NCI-H1105 (cell line): ENCODE measurements at regions not wholly inside any gene's neighbourhood (a gene's known extent, or its start where the extent isn't known, plus 50 kb on each side); places are given as distances from the start of the nearest gene placed in this dataset.

Experiments
- DNase-seq: peaks from one replicate; lab custom pipeline; 2025; lab: John Stamatoyannopoulos, UW

DNA sequence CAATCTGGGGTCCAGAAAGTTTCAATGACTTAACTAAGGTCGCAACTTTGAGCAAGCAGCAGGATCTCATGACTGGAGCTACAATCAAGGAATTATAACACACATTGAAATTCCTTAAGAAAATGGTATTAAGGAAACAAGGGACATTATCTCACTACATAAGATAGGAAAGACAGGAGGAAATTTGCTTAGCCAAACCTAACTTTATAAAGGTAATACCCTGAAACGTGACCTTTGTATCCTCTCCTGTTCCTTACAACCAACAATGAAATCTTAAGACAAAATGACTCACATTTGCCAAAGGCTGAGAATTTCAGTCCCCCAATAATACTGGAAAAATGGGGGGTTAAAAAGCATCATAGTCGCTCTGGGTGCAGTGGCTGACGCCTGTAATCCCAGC is 218.9 kb upstream of the LYZL1 start:
- DNase-seq = no peak

DNA sequence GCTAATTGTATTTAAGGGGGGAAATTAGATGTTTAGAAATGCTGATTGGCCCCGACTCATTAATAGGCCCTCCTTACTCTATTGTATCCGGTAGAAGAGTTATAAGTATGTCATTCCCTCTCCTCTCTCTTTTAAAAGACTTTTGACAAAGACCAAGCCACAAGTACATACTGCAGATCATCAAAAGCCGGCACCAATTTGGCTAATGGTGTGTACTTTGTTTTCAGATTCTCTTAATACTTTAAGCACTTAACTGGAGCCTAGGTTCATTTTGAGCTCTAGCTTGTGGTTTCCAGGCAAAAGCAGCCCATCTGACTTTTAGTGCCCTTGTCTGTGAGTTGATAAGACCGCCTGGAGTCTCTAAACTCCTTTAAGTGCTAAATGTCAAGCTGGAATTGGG is 210.0 kb upstream of the LYZL1 start:
- DNase-seq = peak; percentile 71

DNA sequence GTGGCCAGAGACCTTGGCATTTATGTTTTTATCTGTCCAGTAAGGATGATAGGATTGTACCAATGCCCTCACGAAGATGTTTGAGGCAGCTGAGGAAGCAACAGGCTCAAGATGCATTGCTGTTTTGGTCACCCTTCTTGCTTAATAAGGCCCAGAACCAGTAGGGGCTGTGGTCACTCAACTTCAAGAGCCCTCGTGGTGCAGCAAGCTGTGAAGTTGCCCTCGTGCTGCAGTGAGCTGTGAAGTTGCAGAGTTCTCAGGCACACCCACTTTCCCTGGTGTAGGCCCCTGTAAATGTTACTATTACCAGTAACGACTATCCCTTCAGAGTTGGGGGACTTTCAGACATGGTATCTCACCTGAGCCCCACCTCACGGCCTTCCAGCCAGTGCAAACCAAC is 207.6 kb upstream of the LYZL1 start:
- DNase-seq = no peak

DNA sequence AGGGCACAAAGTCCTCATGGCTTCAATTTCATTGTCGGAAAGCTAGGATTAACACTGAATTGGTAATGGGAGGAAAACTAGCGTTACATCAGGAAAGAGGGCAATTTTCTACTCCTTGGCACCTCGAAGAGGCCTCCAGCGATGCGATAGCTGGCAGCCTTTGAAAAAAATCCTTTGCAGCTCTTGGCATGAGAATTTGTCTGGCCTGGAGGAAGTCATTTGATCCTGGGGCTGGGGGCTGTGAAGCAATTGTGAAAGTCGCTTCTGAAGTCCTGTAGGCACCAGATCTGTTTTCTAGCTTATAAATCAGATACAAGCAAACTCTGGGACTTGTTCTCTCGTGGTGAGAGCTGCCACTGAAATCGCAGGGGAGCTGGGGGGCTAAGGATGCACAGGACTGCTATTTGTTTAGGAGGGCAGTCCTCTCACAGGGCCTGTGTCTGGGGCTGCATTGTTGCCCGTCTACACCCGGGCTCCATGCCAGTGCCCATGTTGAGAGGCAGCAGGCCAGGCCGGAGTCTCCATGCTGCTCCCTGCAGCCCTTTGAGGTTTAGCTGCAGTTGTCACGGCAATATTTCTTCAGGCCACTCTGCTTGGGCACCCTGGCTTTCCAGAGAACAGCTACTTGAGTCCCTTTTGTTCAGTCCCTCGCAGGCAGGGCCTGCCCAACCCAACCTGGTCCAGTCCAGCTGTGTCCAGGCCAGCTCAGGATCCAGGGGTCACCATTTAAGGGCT is 206.8 kb upstream of the LYZL1 start:
- DNase-seq = no peak

DNA sequence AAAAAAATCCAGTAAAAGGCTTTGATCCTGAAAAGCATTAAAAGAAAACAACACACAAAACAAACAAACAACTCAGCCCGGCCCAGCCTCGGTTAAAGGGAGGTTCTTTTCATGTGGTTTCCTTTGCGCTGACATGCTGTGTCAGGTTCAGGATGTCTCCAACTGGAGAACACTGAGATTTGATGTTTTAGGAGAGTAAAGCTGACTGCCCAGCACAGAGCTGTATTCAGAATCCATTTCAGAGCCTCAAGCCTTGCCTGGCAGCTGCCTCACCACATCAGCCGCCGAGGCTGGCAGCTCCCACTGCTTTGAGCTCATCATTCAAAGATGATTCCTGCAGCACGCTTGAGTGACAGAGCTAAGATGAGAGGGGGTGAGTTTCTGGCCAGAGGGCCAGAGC is 205.8 kb upstream of the LYZL1 start:
- DNase-seq = no peak

DNA sequence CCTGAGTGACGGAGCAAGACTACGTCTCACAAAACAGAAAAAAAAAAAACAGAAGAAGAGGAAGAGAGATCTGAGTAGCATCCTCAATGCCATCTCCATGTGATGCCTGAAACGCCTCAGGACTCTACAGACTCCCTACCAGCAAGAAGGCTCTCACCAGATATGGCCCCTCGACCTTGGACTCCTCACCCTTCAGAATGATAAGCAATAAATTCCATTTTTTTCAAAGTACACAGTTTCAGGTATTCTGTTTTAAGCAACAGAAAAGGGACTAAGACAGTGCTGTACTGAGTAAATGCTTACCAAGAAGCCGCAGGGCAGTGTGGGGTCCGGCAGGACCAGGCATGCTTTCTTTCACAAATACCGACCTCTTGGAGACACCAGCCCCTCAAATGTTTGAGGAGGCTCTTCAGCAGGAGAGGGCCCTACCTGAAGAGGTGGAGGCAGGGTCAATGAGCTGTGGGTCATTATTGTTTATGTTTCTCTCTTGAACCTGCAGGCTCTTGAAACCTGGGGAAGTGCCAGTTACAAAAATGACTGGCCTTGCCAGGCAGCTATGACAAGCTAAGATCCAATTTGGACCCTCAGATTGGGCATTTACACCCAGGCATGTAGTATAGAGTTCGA is 204.1 kb upstream of the LYZL1 start:
- DNase-seq = no peak

DNA sequence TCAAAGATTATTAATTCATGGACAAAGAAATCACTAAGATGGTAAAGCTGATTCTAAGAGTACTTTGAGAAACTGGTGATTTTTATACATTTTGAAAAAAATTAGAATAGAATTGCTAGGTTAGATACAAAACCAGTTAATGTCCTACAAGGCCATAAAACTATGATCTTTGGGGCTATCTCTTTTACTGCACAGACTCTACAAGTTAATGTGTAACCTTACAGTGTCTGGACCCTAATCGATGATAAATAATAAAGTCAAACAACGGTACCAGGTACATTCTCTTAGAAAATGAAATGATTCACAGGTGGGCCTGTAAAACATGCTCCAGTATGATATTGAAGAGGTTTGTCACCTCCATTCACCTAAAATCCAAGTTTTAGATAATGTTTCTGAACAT is 199.8 kb upstream of the LYZL1 start:
- DNase-seq = no peak

DNA sequence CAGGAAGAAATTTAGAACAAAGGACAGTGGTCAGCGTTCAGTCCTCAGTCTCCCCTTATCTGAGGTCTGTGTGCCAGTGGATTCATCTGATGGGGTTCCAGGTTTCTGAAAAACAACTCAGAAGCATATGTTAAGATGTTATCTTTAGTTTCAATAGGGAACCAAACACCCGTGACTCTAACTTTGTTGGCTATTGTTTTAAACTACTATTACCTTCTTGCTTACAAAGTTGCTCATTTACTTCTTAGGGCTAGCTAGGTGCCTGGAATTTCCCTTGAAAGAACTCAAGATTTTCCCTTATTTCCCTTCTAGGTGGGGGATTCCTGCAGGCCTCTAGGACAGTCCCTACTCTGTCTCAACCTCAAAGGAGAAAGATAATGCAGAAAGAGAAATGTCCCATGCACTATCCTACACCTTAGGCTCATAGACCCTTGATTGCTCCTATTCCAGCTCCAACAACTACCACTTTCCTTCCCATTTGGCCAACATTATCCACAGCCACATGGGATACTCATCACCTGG is 192.5 kb upstream of the LYZL1 start:
- DNase-seq = no peak

DNA sequence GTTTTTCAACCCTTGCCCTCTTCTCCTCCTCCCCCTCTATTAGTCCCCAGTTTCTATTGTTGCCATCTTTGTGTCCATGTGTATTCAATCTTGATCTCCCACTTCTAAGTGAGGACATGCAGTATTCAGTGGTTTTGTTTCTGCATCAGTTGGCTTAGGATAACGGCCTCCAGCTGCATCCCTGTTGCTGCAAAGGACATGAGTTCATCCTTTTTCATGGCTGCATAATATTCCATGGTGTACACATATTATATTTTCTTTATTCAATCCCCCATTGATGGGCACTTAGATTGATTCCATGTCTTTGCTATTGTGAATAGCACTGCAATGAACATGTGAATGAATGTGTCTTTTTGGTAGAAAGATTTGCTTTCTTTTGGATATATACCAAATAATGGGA is 190.4 kb upstream of the LYZL1 start:
- no peak for DNase-seq

DNA sequence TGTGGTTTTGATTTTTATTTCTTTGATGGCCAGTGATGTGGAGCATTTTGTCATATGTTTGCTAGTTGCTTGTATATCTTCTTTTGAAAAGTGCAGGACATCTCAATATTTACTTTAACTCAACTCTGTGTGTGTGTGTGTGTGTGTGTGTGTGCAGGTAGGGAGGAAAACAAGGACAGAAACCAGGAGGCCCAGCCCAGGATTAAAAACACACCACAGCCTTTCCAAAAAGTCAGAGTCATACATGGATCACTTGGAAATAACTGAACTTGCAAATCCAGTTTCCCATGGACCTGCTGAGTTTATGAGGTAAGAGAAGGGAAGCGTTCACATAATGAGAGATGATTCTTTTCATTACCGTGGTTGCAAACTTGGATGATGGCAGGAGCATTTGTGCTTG is 189.9 kb upstream of the LYZL1 start:
- no peak for DNase-seq

DNA sequence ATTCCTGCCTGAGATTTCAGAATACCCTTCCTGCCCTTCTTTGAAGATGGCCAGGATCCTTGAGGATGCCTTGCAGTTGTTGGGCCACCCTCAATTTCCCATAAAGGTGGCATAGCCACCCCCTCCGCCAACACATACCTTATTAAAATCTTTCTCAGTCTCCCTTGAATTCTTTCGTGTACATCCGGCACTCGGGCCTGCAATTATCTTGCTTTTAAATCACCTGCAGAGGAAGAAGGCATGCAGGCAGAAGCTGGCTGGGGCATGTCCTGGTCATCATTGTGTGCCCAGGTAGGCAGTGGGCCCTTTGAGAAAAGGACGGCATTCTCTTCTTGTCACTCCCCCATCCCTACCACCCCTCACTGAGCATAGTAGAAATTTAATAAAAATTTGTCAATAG is 189.5 kb upstream of the LYZL1 start:
- DNase-seq = no peak

DNA sequence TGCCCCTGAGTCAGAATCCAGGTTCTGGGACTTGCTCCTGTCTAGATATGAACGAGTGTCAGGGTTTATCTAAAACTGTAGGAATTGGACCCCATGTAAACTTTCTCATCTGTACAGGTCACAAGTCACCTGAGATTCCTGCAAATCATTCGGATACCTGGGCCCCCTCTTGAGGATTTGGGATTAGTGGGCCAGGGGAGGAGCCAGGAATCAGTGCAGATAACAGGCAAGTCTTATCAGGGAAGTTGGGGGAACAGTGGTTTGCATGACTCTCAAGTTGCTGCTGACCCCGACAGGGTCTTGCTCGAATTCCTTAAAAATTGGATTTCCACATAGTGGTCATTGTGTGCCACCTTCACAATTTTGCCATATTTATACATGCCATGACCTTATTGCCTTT is 188.4 kb upstream of the LYZL1 start:
- no peak for DNase-seq

DNA sequence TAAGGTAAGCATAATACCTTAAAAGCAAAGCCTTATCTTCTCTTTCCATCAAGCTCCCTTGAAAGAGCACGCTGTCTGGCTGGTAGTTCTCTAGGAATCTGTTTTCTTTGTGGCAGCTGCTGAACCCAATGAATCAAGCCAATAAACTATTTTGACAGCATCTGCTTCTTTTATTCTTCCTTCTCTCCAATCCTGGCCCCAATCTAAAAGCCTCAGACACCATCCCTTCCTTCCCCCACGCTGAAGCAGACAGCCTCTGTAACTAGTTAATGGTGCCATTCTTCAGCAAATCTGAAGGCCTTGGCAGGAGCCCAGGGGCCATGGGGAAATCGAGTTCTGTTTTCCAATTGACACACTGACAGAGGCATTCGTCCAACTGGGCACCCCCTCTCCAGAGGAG is 186.6 kb upstream of the LYZL1 start:
- no peak for DNase-seq

DNA sequence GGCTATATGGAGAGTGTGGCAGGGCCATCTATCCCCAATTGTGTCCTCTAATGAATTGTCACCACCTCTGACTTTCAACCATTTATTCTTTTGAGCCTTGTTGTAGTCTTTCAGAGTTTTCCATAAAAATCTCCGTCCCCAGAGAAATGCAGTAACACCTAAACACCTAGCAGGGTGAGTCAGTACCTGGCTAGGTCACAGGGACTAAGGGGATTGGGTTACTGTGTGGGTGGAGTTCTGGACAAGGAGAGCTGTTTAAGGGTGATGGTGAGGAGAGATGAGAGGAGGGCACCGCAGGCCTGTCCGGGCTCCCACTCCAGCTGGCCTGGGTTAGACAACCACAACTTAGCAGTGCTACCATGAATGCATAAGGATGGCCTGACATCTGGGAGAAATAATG is 186.2 kb upstream of the LYZL1 start:
- no peak for DNase-seq

DNA sequence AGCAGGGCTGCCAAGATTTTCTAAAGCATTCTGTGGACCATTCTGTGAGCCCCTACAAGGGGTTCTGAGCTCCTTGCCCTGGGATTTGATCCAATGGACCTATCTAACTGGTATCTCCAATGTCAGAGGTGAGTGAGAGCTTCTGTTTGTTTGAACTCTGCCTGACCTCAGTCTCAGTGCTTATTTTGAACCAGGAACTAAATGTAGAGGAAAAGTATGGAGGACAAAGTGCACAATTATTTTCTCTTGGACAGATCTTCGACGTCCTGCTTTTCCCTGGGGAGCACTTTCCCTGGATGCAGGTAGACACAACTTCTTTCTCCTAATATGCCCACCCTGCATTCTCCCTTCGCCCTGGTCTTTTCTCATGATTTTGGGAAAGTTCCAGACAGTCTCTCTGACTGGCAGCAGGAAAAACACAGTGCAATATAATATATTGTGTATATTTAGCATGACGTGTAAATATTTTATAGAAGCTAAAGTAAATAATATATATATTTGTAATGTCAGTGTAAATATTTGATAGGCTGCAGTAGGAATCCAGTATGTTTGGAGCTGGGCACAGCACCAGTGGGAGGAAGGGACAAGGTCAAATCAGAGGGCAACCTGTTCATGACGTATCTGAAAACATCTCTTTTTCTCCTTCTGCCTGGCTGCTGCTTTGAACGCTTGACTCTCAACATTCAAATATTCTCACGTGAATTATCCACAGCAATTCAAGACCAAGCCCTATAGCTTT is 184.0 kb upstream of the LYZL1 start:
- no peak for DNase-seq

DNA sequence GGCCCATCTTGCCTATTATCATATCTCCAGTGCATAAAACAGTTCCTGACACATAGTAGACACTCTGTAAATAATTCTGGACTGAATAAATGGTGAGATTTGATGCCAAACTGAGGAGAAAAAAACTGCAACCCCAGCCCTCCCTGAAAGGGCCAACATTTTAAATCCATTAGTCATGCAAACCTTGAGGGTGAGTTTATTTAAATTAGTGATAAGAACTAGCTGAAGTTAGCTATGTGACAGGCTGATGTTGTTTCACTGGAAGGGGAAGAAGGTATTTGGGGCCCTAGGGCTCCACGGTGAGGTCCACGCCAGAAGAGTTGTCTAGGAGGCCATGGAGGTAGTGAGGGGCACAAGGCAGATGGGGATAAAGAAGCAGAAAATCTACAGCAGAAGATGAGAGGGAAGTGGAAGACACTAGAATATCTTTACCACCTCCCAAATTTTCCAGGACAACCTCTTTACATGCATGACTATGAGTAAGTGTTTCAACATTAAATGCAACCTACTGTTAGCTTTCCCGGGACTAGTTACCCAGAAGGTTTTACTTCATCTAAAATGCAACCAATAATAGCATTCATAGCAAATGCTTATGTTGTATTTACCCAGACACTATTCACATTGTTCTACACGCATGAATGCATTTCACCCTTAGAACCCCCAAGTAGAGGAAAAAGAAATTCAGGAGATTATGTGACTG is 183.2 kb upstream of the LYZL1 start:
- DNase-seq = no peak

DNA sequence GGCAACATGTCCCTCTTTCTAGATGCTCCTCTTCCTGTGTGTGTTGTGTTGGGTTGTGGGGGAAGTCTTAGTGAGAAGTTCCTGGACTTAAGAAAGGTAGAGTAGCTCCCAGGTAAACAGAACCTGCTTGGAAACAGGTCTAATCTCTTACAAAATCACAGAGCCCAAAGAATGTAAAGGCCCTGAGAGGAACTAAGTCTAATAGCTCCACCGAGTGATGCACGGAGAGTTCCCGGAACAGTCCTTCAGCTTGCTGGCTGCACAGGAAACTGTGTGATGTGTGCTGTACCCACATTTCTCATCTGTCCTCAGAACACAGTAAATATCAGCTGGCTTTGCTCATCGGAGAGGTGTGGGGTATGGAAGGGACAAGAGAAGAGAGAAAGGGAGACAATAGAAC is 182.6 kb upstream of the LYZL1 start:
- DNase-seq = no peak

DNA sequence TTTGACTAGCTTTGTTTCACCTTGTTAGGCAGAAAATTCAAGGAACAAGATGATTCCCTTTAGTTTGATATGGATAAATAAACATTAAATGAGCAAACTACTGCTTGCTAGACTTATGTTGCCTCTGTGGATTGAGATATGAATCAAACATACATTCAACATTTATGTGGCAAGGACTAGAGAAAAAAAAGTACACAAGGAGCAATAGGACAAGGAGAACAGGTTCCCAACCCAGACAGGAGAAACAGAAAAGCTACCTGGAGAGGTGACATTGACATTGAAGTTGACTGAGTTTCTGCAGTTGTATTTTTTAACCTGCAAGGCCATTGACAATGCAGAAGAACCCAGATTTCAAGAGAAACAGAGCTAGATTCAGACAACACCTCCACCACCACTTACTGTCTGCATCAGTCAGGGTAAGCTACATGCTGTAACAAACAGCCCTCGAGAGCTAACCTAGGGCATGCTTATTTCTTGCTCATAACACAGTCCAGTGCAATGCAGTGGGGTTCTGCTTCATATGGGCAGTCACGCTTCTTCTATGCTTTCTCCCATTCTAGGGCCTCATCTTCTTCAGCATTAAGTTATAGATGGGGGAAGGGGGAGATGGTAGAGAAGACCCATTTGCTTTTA is 180.9 kb upstream of the LYZL1 start:
- DNase-seq = no peak

DNA sequence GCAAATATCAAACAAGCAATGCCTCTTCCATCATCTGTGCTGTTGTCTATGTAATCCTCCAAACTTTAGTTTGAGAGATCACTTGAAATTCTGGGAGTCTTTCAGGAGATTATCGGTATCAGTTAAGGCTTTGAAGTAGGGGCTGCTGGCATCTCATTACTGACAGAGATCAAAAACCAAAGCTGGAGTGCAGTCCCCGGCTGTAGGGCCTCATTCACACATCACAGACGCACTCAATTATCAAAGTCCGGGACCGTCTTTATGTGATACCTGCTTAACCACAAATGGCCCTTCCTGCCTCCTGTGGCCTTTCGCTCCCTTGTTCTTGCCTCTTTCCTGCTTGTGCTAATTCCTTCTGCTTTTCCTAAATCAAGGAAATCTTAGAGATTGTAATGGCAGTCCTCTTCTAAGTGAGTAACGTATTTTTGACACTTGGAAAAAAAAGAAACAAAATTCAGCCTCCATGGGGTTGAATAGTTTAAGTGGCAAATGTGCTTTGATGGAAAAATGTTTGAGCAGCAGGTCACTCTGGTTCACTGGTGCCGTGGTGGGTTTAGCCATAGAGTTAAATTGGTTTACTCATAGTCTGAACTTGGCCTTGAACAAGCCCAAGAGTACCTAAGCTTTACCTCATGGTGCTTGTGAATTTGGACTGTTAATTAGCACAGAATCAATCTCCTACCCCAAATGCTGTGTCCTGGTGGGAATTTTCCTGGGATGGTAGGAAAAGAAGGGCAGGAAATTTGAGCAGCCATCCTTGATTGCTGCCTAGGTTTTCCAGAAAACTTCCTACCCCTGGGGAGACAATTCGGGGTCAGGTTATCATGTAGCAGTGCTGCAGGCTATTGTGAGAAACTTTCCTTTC is 178.9 kb upstream of the LYZL1 start:
- no peak for DNase-seq

DNA sequence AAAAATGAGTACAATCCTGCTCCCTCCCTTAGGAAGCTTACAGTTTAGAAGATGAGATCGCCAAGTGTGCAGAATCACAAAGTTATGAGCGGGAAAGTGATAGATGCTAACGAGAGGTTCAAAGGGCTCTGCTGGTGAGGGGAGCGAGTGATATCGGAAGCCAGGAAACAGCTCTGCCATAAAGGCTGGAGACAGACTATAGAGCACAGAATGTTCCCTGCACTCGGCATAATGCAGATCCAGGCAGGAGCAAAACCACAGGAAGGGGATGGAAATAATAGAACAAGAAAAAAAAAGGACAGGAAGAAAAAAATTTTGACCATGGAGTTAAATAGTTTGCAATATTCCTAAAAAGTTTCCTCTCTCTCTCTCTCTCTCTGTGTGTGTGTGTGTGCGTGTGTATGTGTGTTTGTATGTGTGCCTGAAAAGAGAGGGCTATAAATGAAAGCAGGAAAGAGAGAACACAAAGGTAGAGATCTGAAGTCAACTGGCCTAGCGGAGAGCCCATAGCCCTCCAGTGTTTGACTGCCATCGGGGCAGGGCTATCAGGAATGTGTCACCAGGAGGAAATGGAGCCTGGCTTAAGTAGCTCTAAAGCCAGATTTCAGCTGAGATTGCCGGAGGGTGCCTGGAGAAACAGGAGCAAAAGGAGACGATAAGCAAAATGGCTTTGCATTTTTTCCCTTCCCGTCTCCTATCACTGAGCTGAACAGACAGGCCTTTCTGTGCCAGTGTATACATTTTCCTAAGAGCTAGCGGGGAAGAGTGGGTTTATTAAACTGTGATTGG is 175.8 kb upstream of the LYZL1 start:
- no peak for DNase-seq
